CD4-positive, alpha-beta T cell treated with Interleukin-12 subunit alpha and Interleukin-12 subunit beta, for 1 hour (primary cell): ENCODE measurements at regions not wholly inside any gene's neighbourhood (a gene's known extent, or its start where the extent isn't known, plus 50 kb on each side); places are given as distances from the start of the nearest gene placed in this dataset.

Experiments
- DNase-seq: peaks from one replicate; pipeline ENCODE4 v3.0.0-alpha.2; 2020

DNA sequence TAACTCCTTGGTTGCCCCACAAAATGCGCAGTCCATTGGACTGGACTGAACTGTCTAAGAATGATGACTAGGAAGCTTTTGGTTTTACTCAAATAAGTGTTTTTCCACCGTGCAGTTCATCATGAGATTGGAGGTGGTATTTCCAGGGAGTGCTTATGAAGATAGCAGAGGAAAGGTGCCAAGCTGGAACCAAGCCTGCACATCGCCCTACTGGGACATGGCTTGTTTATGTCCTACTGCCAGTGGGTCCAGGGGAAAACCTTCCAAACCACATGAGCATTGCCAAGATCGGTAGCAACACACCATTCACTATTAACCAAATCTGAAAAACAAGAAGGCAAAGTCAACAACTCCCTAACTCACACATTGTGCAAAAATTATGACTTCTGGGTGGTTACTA is 54.7 kb upstream of the DSCAM start:
- no peak for DNase-seq

DNA sequence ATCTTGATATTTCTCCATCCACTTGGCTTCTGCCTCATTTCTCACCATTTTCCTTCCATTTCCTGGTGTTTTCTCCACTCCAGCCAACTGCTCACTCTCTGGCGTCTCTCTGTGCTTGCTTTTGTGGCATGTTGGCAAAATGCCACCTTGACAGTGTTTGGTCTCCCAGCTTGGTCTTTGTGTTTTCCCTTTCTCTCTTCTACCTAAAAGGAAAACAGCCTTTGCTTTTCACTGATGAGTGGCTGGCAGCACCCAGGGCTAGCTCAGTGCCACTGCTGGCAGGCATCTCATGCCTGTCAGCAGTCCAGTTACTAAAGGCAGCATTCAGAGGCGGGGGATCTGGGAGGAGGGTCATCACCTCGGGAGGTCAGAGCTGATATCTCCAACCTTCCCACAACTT is 55.3 kb upstream of the DSCAM start:
- no peak for DNase-seq

DNA sequence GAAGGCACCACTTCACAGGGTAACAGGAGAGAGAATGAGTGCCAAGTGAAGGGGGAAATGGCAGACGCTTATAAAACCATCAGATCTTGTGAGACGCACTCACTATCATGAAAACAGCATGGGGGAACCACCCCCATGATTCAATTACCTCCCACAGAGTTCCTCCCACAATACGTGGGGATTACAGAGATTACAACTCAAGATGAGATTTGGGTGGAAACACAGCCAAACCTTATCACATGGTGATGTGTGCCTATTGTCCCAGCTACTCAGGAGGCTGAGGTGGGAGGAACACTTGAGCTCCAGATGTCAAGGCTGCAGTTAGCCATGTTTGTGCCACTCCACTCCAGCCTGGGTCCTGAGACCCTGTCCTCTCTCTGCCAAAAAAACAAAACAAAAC is 56.0 kb upstream of the DSCAM start:
- DNase-seq: no peak

DNA sequence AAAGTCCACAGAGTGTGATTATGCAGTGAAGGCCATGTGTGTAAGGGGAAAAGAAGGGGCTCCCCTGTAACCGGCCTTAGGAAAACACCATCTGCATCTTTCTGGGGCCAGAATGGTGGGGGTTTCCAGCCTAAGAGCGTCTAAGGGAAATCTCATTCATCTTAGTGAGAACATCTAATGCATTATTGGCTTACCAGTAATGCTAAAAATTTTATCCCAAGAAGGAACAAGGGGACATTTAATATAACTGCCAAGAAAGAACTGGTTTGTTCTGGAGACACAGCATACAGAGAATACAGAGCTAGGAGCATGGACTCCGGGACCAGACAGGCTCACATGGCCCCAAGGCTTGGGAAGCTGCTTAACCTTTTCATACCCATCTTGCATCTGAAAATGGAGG is 58.3 kb upstream of the DSCAM start:
- DNase-seq: no peak

DNA sequence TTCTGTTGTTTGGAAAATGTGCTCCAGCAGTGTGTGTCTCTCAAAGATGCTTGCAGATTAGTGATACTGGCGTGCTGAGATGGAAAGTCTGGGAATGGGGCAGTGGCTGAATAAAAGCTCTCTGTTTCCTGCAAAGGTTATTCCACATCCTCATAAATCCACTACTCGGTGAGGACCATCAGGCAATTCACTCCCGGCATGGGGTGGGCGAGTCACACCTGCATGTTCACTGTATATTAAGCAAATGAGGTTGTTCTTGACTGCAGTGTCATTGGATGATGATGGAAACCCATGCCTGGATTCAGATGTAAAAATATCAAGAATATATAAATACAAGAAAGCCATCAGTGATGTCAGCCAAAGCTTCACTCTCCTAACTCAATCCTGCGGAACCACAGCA is 65.4 kb upstream of the DSCAM start:
- no peak for DNase-seq

DNA sequence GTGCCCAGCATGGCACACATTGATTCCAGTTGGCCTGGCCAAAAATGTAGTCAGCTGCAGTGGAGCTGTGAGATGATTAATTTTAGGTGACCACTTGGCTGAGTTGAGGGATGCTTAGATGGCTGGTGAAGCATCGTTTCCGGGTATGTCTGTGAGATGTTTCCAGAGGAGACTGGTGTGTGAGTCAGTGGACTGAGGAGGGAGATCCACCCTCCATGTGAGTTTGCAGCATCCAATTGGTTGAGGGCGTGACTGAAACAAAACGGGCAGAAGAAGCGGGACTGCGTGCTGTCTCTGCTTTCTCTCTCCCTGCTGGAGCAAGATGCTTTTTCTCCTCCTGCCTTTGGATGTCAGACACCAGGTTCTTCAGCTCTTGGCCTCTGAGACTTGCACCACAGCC is 68.2 kb upstream of the DSCAM start:
- no peak for DNase-seq

DNA sequence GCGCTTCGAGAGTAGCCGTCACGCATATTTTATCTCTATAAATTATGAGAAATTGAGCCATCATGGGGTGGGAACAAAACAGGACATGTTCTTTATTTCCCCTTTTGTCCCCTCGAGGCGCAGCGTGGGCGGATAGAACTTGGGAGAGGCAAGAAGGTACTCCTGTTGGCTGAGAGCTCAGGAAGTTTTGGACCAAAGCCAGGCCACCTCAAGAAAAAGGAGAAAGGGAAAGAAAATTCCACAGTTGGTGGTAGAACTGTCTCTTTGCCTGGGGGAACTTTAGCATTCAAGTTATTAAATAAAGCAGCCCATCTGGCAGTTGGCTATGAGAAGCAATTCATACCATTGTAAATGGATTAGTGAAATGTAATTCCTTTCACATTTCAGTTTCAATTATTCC is 76.4 kb upstream of the DSCAM start:
- DNase-seq: no peak

DNA sequence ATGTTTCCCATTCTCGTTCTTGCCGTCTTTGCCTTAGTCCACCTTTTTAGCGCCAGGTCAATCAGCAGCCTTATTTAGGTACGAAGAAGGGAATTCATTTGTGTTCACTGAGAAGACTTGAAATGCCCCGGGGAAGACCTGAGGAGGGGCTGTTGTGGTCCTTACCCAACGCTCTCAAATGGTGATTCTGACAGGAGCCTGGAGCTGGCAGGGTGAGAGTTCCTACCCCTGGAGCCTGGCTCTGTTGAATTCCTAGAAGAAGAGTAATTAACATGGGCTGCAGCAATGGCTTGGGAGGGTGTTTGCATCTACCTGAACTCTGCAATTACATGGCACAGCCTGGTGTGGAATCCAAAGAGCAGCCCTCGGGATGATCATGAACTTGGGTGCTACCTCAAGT is 76.9 kb upstream of the DSCAM start:
- no peak for DNase-seq

DNA sequence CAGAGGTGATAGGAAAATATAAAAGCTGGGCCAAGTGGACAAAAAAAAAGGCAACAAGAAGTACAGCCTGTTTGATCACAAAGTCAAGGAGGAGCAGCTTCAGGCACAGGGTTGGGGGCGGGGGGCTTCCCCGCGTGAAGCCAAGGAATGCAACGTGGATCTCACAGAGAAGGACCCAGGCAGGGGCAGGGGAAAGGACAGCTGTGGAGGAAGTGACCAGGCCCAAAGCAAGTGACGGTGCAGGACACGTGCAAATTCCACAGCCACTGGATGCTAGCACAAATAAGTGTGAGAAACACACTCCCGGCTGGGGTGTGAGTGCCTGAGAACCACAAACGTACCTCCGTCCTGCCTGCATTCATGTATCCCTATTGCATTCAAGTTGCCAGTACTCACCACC is 77.7 kb upstream of the DSCAM start:
- no peak for DNase-seq

DNA sequence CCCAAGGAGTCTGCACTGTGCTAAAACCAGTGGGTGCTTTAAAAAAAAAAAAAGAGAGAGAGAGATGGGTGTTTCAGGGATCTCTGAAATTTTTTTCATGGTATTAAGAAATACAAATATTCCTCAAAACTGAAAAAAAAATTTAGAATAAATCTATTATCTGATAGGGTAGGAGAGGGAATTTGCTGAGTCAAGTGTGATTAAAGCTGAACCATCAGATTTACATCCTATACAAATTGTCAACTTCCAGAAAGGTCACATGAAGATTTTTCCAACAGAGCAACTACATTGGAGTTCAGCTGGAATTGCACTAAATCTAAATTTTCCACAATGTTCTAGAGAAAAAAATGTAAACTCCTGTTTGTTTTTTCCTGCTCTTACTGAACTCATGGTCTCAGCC is 79.3 kb upstream of the DSCAM start:
- DNase-seq: no peak

DNA sequence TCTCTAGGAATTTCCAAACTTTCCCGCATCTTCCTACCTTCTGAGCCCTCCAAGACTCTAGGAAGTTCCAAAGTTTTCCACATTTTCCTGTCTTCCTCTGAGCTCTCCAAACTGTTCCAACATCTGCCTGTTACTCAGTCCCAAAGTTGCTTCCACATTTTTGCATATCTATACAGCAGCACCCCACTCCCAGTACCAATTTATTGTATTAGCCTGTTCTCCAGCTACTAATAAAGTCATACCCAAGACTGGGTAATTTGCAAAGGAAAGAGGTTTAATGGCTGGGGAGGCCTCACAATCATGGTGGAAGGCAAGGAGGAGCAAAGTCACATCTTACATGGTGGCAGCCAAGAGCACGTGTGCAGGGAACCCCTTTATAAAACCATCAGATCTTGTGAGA is 82.9 kb upstream of the DSCAM start:
- DNase-seq: no peak

DNA sequence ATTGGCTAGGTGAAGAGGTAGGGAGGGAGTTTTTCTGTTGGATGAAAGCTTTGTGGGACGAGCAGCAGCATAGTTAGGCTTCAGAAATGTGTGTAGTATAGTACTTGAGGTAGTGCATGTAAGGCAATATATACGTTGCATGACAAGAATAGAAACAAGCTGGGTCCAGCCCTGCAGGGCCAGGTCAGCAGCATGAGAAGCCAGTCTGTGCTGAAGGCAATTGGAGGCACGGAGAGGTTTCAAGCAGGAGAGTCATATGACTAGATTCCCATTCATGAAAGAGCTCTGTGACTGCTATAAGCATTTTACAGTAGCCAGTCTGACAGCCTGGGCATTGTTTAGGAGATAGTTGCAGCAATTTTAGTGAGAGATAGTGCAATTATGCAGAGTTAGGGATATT is 84.2 kb upstream of the DSCAM start:
- no peak for DNase-seq

DNA sequence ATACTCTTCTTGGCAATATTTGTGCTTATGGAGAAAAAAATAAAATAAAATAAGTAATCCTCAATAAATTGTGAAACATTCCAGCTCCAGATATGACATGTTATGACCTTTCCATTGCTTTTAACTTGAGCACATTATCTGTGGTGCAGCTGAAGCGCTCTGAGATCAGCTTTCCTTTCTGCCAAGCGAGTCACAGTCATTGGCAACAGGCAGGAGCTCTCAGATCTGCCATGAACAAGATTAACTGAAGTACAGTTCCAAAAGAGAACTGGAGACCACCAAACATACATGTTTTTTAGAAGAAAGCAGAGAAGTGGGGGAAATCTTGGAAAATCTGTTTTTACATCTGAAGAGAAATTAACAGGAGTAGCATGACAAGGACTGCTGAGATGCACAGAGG is 89.2 kb upstream of the DSCAM start:
- no peak for DNase-seq

DNA sequence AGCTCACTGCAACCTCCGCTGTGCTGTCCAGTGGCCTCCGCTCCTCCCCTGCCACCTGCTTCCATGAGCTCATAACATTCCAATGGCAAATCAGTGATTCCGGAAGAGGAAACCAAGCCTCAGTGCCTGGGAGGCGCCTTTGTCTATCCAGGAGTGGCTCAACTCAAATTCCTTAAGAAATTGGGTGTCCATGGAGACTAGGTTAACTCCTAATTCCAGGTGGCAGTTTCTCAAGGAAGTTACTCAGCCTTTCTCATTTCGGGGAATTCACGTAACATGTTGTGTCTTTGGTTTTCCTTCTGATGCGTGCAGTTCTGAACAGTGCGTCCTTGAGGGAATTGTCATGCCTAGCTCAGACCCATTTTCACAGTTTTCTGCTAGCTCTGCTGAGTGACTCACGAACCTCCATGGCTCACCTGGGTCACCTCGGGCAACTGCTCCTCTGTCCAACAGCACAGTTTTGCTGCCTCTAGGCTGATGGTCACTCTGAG is 89.9 kb upstream of the DSCAM start:
- DNase-seq: no peak

DNA sequence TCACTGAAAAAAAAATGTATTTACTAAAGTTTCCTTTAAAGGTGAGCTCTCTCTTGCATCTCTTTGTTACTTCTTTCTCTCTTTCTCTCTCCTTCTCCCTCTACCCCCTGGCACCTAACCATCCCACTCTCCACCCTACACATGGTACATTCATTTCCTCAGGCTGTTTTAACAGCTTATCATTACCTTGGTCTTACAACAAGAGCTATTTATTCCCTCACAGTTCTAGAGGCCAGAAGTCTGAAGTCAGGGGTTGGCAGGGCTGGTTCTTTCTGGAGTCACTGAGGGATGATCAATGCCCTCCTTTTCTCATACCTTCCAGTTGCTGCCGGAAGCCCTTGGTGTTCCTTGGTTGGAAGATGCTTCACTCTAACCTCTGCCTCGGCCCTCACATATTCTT is 91.1 kb upstream of the DSCAM start:
- no peak for DNase-seq

DNA sequence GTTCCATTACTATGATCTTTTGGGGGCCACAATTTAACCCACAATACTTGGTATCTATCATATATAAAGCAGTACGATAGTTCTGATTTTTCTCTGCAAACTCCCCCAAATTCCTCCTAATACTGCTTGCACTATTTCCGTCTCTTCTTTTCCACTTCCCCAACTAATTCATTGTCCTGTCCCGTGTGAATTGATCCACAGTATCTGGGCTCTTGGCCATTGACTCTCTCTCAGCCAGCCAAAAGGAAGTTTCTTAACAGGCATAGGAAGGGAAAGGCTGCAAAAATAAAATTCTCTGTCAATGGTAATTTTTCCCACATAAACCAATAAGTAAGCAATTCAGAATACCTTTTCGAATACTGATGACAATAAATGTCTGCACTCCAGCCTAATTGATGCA is 91.7 kb upstream of the DSCAM start:
- no peak for DNase-seq

DNA sequence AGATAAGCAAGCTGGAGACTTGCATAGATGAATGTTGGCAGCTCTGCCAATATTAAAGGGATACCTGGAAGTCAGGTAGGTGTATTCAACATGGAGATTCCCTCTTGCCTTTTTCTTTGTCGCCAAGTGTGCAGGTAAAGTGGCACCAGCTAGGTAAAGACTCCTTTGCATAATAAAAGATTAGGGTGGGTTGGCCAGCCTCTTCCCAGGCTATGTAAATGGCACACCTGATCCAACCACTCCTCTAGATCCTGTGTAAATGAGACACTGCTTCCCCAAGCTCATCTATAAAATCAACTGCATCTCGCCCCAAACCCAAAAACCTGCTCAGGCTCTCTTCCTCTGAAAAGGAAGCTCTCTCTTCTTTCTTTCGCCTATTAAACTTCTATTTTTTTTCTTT is 100.8 kb upstream of the DSCAM start:
- DNase-seq: no peak

DNA sequence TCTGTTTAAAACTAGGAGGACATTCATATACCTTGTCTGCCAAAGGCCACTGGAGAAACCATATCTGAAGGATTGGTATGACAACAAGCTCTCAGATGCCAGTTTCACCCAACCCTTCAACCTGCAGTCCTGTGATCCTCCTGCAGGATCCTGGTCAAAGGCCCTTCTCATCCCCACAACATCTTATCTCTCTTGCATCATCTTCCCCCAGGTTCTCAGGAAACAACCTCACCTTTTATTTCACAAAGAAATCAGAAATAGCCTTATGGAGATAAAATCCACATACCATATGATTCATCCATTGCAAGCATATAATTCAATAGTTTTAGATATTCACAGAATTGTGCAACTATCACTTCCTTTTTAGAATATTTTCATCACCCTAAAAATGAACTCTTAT is 104.0 kb upstream of the DSCAM start:
- DNase-seq: no peak

DNA sequence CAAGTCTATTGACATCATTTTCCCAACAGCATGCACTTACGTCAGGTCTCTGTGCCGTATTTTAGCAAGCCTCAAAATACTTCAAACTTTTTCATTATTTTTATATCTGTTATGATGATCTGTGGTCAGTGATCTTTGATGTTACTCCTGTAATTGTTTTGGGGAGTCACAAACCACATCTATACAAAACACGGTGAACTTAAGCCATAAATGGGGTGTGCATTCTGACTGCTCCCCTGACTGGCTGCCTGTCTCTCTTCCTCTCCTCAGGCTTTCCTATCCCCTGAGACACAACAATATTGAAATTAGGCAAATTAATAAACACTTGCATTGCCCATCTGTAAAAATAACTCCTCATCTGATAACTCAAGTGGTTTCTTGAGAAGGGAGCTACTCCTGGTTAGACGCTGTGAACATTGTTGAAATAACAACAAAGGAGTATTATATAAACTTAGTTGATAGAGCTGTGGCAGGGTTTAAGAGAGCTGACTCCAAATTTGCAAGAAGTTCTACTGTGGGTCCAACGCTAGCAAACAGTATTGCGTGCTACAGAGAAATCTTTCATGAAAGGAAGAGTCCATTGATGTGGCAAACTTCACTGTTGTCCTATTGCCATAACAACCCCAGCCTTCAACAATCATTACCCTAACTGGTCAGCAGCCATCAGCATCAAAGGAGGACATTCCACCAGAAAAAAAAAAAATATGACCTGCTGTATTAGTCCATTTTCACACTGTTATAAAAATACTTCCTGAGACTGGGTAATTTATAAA is 105.8 kb upstream of the DSCAM start:
- DNase-seq: no peak

DNA sequence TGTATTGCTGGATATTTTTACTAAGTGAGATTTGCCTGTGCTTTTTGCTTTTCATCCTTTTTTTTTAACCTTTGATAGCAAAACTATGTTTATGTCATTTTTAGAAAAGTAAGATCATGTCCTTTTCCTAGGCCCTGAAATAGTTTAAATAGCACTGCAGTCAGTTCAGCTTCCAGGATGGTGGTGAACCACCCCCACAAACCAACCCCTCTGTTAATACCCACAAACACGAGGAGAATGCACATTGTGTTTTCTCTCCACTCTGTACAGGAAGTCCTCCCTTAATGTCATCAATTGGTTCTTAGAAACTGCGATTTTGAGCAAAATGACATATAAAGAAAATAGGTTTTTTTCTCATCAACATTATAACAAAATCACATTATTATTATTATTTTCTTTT is 117.7 kb upstream of the DSCAM start:
- DNase-seq: no peak

DNA sequence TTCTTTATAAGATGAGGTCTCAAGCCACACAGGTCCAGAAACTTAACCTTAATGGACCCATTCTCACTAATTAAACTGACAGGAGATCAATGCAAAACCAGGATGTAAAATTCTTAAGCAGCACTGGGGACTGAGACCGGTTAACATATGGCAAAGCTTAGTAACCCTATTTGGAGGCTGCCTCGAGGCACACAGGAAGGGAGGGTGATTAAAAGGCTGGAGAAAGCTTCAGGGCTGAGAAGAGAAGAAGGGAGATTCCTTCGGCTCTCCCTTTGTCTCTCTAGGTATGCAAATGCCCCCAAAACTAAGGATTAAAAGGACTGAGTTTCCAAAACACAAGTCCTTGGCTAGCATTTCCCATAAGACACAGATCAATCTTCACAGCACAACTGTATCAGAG is 120.8 kb upstream of the DSCAM start:
- no peak for DNase-seq

DNA sequence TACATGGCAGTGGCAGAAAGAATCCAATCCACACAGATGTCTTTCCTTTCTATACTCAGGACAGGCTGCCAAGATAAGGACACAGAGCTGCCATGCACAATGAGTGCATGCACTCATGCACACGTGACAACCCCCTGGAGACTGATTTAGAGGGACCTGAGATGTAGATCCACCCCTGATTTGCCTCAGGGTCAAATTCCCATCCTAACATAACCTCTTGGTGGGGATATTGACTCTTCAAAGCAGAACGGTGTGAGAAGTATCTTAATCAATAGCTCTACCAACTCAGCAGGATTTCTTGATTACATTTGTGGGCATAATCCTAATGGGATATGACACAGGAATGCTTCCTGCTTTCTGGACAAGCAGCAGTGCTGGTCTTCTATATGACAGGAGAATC is 125.2 kb upstream of the DSCAM start:
- DNase-seq: no peak

DNA sequence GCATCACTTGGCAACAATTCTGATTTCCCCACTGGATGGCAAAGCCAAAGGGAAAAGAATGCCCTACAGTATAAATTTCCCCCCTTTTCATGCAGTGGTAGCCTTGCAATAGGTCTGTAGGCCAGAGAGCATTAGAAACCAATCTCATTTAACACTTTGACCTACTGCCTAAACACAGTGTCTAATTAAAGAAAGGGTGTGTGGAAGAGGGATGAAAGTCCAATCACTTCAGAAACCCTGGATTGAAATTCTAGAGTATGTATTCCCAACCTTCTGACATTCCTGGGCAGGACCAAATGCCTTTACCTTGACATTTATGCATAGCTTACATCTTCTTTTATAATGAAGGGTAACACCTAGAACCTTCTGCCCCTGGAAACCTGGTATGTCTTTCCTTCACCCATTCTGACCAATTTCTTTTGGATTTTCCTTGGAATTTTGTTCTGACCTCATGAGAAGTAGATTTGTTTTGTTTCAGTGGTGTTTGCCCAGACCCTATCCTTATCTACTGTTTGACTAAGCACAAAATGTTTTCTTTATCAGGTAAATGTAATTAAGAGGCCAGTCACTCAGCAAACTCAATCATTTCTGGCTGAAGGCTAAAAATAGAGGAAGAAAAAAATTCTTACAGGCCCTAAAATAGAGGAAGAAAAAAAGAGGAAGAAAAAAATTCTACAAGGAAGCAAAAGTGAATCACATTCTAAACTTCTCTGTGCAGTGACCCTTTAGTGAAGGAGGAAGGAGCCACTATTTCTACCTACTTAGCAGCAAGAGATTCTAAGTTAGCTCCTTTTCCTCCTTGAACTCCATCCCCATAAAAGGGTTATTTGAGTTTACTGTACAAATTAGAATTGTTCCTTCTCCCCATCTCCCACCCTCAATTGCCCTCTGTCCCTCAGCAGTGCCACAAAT is 129.5 kb upstream of the DSCAM start:
- no peak for DNase-seq

DNA sequence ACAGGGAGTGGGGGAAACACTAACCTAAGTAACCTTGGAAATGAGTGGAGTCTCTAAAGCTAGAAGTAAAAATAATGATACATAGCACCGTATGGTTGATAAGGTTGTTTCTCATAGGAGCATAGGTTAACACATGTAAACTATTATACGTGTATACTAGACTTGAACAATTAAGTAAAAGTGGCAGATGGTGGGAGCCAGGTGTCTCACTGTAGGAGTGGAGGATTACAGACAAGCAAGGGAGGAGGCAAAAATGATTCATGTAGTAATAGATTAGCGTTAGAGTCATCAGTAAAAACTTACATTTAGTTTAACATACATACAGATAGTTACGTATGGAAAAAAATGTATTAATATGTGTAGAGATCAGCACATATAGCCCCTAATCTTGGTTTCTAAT is 138.4 kb upstream of the DSCAM start:
- no peak for DNase-seq
